ENCODE measurements at regions not wholly inside any gene's neighbourhood (a gene's known extent, or its start where the extent isn't known, plus 50 kb on each side); places are given as distances from the start of the nearest gene placed in this dataset.

DNA sequence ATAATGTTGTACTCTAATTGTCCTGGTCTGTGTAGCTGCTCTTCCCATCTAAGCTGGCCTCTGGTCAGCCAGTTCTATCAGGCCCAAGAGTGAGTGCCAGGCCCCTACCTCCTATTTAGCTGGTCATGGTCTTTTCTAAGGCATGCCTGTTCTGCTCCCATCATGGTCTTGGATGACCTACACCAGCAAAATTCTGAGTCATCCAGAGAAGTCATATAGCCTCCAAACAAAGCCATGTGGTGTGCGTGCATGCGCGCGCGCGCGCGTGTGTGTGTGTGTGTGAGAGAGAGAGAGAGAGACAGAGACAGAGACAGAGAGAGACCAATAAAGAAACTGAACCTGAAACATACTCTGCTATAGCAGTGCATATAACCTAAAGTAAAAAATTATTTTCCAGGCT lies 254.4 kb downstream of the BRINP2 start:
- TF ChIP-seq, protein P1, sequence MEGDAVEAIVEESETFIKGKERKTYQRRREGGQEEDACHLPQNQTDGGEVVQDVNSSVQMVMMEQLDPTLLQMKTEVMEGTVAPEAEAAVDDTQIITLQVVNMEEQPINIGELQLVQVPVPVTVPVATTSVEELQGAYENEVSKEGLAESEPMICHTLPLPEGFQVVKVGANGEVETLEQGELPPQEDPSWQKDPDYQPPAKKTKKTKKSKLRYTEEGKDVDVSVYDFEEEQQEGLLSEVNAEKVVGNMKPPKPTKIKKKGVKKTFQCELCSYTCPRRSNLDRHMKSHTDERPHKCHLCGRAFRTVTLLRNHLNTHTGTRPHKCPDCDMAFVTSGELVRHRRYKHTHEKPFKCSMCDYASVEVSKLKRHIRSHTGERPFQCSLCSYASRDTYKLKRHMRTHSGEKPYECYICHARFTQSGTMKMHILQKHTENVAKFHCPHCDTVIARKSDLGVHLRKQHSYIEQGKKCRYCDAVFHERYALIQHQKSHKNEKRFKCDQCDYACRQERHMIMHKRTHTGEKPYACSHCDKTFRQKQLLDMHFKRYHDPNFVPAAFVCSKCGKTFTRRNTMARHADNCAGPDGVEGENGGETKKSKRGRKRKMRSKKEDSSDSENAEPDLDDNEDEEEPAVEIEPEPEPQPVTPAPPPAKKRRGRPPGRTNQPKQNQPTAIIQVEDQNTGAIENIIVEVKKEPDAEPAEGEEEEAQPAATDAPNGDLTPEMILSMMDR (IDR thresholded peaks at IDR 0.05): no peak
- no peak for TF ChIP-seq EZH2 (IDR thresholded peaks at IDR 0.05; ENCODE audit: borderline replicate concordance, insufficient read depth, low read depth, low read length, poor library complexity, severe bottlenecking)

All from B cell (primary cell).